ENCODE measurements at regions not wholly inside any gene's neighbourhood (a gene's known extent, or its start where the extent isn't known, plus 50 kb on each side); places are given as distances from the start of the nearest gene placed in this dataset.
"Not testable (repeated sequence)": the region's sequence is repeated elsewhere in the genome, so short reads cannot be mapped to it uniquely, and the experiment has no call there.

DNA sequence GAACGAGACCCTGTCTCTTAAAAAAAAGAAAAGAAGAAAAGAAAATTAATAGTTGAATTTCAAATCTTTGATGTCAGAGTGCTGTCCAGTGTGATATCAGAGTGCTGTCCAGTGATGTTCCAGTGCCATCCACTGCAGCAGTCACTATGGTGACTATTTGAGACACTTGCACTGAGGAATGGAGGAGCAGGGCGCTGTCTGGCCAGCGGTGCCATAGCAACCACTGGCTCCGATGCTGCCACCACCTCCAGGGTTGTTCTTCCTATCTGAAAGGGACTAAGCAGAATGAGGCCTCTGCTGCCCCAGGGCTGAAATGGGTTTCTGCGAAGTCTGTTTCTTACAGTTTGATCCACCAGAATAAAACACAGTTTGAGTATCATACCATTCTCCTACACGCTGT lies 272.9 kb downstream of the NUAK1 start:
- Histone ChIP-seq H3K27ac (ENCODE audit: low read length) (no peak overlapping the region), H3K36me3 (ENCODE audit: insufficient read depth, low read depth, low read length) (no peaks in the 10 kb centered on the region), H3K4me3 (ENCODE audit: low read length) (no peak overlapping the region), H3K27me3 (ENCODE audit: insufficient read depth, low read length) (no peaks in the 10 kb centered on the region), H3K9me3 (ENCODE audit: insufficient read depth, low read depth, low read length) (peaks cover 4% of the 10 kb centered on the region; the same call in 1 of the 2 replicates), H3K9ac (ENCODE audit: low read depth, low read length) (no peak overlapping the region), H3K4me1 (ENCODE audit: insufficient read depth, low read length) (no peaks in the 10 kb centered on the region; the same call in 1 of the 2 replicates)

DNA sequence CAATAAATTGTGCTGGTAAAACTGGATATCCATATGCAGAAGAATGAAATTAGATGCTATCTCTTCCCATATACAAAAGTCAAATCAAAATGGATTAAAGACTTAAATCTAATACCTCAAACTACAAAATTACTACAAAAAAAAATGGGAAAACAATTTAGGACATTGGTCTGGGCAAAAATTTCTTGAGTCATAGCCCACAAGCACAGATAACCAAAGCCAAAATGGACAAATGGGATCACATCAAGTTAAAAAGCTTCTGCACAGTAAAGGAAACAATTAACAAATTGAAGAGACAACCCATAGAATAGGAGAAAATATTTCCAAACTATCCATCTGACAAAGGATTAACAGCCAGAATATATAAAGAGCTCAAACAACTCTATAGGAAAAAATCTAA lies 264.6 kb downstream of the NUAK1 start:
- Histone ChIP-seq H3K36me3 (ENCODE audit: insufficient read depth, low read depth, low read length) (no peaks in the 10 kb centered on the region), H3K9me3 (ENCODE audit: insufficient read depth, low read depth, low read length) (no peaks in the 10 kb centered on the region), H3K4me1 (ENCODE audit: insufficient read depth, low read length) (no peaks in the 10 kb centered on the region), H3K4me3 (ENCODE audit: low read length) (no peak overlapping the region), H3K27me3 (ENCODE audit: insufficient read depth, low read length) (no peaks in the 10 kb centered on the region), H3K9ac (ENCODE audit: low read depth, low read length) (no peak overlapping the region), H3K27ac (ENCODE audit: low read length) (no peak overlapping the region)

DNA sequence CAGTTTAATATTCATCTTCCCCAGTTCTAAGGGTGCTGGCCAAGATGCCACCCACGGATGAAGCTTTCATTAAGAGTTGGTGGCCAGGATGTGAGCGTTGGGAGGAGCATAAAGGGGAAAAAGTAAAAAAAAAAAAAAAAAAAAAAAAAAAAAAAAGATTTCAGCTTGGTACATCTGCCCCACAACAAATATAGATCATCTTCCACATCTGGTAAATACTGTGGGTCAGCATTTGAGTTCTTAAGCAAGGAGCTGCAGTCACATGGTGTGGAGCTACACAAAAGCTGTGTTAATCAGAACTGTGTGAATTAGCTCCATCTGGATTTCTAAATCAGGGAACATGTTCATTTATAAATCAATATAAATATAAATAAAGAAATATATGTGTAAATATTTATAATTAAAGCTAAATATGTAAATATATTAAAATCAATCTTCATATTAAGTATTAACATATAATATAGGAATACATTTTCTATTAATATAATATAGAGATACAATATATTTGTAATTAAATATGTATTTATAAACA lies 262.3 kb downstream of the NUAK1 start:
- Histone ChIP-seq H3K4me3 (ENCODE audit: low read length) (no peak overlapping the region), H3K27ac (ENCODE audit: low read length) (no peak overlapping the region), H3K27me3 (ENCODE audit: insufficient read depth, low read length) (no peaks in the 10 kb centered on the region), H3K4me1 (ENCODE audit: insufficient read depth, low read length) (no peaks in the 10 kb centered on the region), H3K9me3 (ENCODE audit: insufficient read depth, low read depth, low read length) (no peaks in the 10 kb centered on the region), H3K9ac (ENCODE audit: low read depth, low read length) (no peak overlapping the region), H3K36me3 (ENCODE audit: insufficient read depth, low read depth, low read length) (no peaks in the 10 kb centered on the region)

DNA sequence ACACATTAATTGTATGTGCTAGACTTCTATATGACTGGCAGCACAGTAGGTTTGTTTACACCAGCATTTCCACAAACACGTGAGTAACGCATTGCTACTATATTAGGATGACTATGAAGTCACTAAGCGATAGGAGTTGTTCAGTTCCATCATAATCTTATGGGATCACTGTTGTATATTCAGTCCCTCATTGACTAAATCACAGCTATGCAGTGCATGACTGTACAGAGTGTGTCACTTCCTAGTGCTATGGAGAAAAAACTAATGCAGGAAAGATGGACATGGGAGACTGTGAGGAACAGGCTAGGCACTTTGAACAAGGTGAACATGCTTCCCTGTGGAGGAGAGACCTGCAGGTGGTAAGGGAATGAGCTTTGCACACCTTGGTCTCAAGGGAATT lies 259.8 kb downstream of the NUAK1 start:
- no peaks in the 10 kb centered on the region for H3K4me1 ChIP-seq (ENCODE audit: insufficient read depth, low read length)
- no peak overlapping the region for H3K9ac ChIP-seq (ENCODE audit: low read depth, low read length)
- H3K4me3 ChIP-seq (ENCODE audit: low read length): no peak overlapping the region
- H3K27ac ChIP-seq (ENCODE audit: low read length): no peak overlapping the region
- no peaks in the 10 kb centered on the region for H3K27me3 ChIP-seq (ENCODE audit: insufficient read depth, low read length)
- no peaks in the 10 kb centered on the region for H3K9me3 ChIP-seq (ENCODE audit: insufficient read depth, low read depth, low read length)
- H3K36me3 ChIP-seq (ENCODE audit: insufficient read depth, low read depth, low read length): no peaks in the 10 kb centered on the region

DNA sequence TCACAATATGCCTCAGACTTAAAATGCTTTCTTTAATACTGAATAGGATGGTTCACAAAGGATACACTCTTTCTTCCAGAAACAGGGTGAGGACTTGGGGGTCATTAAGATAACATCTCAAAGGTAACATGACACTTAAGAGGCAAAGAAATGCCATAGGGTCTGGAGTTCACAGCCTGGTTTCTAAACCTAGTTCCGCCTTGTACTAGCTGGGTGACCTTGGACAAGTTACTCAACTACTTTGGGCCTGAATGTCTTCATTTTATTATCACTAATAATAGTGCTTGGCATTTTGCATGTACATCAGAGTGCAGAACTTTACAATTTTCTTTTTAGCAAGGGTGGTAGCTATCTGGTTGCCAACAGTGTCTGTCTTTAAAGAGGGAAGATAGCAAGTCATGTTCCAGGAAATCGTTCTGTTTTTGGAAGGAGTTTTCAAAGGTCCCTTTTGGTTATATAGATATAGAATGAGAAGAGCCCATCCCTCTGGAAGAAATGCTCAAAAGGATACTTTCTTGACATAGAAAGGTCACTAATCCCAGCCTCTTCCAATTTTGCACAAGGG lies 257.8 kb downstream of the NUAK1 start:
- H3K36me3 ChIP-seq (ENCODE audit: insufficient read depth, low read depth, low read length): no peaks in the 10 kb centered on the region
- no peaks in the 10 kb centered on the region for H3K4me1 ChIP-seq (ENCODE audit: insufficient read depth, low read length)
- no peaks in the 10 kb centered on the region; the same call in 1 of the 2 replicates for H3K9me3 ChIP-seq (ENCODE audit: insufficient read depth, low read depth, low read length)
- H3K9ac ChIP-seq (ENCODE audit: low read depth, low read length): no peak overlapping the region
- no peak overlapping the region for H3K27ac ChIP-seq (ENCODE audit: low read length)
- H3K27me3 ChIP-seq (ENCODE audit: insufficient read depth, low read length): no peaks in the 10 kb centered on the region
- H3K4me3 ChIP-seq (ENCODE audit: low read length): no peak overlapping the region

DNA sequence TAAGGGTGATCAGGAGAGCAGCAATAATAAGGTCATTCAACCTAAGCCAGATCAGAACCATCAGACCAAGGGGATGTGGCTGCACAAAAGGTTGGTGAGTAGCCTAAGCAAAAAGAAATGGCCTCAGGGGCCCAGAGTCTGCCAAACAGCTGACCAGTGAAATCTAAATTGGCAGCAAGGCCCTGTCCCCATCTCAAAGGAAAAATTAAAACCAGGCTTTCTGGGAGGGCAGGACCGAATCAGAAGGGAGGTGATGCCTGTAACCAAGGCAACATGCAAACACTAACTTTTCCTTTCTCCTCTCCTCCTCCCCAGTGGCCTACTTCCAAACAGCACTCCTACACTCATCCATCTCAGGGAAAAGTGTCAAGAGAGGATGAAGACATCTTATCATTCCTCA lies 256.4 kb downstream of the NUAK1 start:
- Histone ChIP-seq H3K27me3 (ENCODE audit: insufficient read depth, low read length) (no peaks in the 10 kb centered on the region), H3K9me3 (ENCODE audit: insufficient read depth, low read depth, low read length) (no peaks in the 10 kb centered on the region; the same call in 1 of the 2 replicates), H3K4me1 (ENCODE audit: insufficient read depth, low read length) (no peaks in the 10 kb centered on the region), H3K27ac (ENCODE audit: low read length) (no peak overlapping the region), H3K4me3 (ENCODE audit: low read length) (no peak overlapping the region), H3K36me3 (ENCODE audit: insufficient read depth, low read depth, low read length) (no peaks in the 10 kb centered on the region), H3K9ac (ENCODE audit: low read depth, low read length) (no peak overlapping the region)

DNA sequence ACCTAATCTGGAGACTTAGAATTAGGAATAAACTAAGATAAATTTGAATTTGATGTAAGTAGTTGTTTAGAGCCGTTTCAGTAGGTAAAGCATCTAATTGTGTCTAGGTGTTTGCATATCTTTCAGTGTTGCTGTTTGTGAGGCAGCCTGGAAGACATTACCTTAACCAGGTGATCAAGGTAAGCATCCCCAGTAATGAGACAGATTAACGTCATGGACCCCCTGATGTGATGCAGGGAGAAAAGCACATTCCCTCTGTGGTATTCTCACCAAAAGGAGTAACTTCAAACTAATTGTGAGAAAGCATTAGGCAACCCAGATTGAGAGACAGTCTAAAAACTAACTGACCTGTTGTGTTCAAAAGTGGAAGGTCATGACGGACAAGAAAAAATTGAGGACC lies 251.6 kb downstream of the NUAK1 start:
- no peaks in the 10 kb centered on the region for H3K27me3 ChIP-seq (ENCODE audit: insufficient read depth, low read length)
- no peaks in the 10 kb centered on the region; the same call in 1 of the 2 replicates for H3K9me3 ChIP-seq (ENCODE audit: insufficient read depth, low read depth, low read length)

DNA sequence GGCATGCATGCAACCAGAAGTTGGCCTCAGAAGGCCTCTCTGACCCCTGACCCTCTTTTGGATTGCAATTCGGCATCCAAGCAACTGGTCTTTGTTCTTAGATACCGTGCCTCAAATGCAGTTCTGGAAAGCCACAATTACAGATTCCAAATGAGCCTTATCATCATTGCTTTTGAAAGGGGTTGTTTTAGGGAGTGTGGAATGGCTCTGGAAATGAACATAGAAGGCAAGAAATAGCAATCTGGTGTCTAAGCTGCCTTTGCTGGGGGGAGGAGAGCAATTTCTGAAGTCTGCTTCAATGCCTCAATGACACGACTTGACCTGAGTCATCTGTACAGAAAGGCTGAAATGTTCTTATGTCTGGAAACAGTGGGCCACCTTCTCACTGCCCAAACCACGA lies 250.1 kb downstream of the NUAK1 start:
- H3K27me3 ChIP-seq (ENCODE audit: insufficient read depth, low read length): no peaks in the 10 kb centered on the region

More for the DNA sequence above, 251.6 kb downstream of the NUAK1 start:
- Histone ChIP-seq H3K9ac (ENCODE audit: low read depth, low read length) (no peak overlapping the region), H3K27ac (ENCODE audit: low read length) (no peak overlapping the region), H3K4me1 (ENCODE audit: insufficient read depth, low read length) (no peaks in the 10 kb centered on the region), H3K36me3 (ENCODE audit: insufficient read depth, low read depth, low read length) (no peaks in the 10 kb centered on the region), H3K4me3 (ENCODE audit: low read length) (no peak overlapping the region)

DNA sequence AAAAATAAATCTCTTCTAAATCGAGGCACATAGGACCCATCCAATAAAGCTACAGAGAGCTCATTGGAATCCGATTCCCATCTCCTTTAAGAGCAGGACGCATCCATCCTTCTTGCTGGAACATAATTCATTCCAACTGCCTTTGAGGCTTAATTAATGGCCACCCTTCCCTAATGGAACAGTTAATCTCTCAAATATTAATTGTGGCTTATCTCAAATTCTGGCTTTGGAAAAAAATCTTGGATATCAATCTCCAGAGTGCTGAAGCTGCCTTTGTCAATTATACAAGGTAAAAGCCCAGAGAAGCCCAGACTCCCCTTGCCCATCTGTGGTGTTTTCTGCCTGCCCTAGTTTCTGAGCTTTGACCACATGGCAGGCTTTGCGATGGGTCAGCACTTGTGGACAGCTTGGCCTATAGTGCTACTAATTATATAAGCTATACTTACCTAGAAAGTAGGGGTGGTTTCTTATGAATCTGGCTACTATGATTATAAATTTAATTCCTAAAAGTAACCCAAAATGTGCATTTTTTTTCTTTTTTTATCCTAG lies 246.3 kb downstream of the NUAK1 start:
- no peak overlapping the region for H3K9ac ChIP-seq (ENCODE audit: low read depth, low read length)
- no peaks in the 10 kb centered on the region for H3K9me3 ChIP-seq (ENCODE audit: insufficient read depth, low read depth, low read length)

More for the DNA sequence above, 250.1 kb downstream of the NUAK1 start:
- Histone ChIP-seq H3K27ac (ENCODE audit: low read length) (no peak overlapping the region), H3K36me3 (ENCODE audit: insufficient read depth, low read depth, low read length) (no peaks in the 10 kb centered on the region), H3K9ac (ENCODE audit: low read depth, low read length) (no peak overlapping the region), H3K4me1 (ENCODE audit: insufficient read depth, low read length) (no peaks in the 10 kb centered on the region), H3K4me3 (ENCODE audit: low read length) (no peak overlapping the region), H3K9me3 (ENCODE audit: insufficient read depth, low read depth, low read length) (no peaks in the 10 kb centered on the region; the same call in 1 of the 2 replicates)

DNA sequence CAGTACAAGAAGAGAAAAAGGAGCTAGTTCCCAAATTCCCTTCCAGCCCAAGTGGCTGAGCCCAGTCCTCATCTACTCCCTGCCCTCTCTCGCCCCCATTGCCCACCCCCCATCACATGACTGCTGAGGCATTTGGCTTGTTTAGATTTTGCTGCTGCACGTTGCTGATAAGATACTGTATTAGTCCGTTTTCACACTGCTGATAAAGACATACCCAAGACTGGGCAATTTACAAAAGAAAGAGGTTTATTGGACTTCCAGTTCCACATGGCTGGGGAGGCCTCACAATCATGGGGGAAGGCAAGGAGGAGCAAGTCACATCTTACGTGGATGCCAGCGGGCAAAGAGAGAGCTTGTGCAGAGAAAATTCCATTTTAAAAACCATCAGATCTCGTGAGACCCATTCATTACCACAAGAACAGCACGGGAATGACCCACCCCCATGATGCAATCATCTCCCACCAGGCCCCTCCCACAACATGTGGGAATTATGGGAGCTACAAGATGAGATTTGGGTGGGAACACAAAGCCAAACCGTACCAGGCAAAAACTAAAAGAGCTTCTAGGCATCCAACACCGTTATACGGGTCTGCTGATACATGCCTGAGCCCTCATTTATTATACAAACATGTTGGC lies 243.4 kb downstream of the NUAK1 start:
- not testable (repeated sequence) for H3K27me3 ChIP-seq (ENCODE audit: insufficient read depth, low read length); H3K9me3 ChIP-seq (ENCODE audit: insufficient read depth, low read depth, low read length); H3K36me3 ChIP-seq (ENCODE audit: insufficient read depth, low read depth, low read length); H3K9ac ChIP-seq (ENCODE audit: low read depth, low read length); H3K4me3 ChIP-seq (ENCODE audit: low read length); H3K27ac ChIP-seq (ENCODE audit: low read length)
- H3K4me1 ChIP-seq (ENCODE audit: insufficient read depth, low read length): peaks cover 23% of the 10 kb centered on the region

More for the DNA sequence above, 246.3 kb downstream of the NUAK1 start:
- no peak overlapping the region for H3K27ac ChIP-seq (ENCODE audit: low read length)
- peaks cover 16% of the 10 kb centered on the region for H3K4me1 ChIP-seq (ENCODE audit: insufficient read depth, low read length)
- no peaks in the 10 kb centered on the region for H3K27me3 ChIP-seq (ENCODE audit: insufficient read depth, low read length)
- no peaks in the 10 kb centered on the region for H3K36me3 ChIP-seq (ENCODE audit: insufficient read depth, low read depth, low read length)
- H3K4me3 ChIP-seq (ENCODE audit: low read length): no peak overlapping the region

DNA sequence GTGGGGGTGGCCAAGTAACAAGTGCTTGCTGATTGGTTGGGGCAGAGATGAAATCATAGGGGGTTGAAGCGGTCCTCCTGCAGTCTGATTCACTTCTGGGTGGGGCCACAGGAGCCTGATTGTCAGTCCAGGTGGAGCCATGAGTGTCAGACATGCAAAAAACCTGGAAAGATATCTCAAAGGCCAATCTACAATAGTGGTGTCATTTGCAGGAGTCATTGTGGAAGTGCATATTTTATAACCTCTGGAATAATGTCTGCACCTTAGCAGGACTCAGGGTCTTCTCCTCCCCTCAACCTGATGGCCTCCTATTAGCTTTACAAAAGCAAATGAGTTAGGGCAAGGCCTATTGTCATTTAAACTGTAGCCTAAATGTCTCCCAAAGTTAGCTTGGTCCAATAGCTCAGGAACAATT lies 241.4 kb downstream of the NUAK1 start:
- H3K4me1 ChIP-seq (ENCODE audit: insufficient read depth, low read length): peaks cover 23% of the 10 kb centered on the region
- no peaks in the 10 kb centered on the region for H3K9me3 ChIP-seq (ENCODE audit: insufficient read depth, low read depth, low read length)
- H3K9ac ChIP-seq (ENCODE audit: low read depth, low read length): no peak overlapping the region
- H3K36me3 ChIP-seq (ENCODE audit: insufficient read depth, low read depth, low read length): no peaks in the 10 kb centered on the region
- no peak overlapping the region for H3K27ac ChIP-seq (ENCODE audit: low read length)
- H3K4me3 ChIP-seq (ENCODE audit: low read length): peak overlapping the region; percentile 22
- no peaks in the 10 kb centered on the region for H3K27me3 ChIP-seq (ENCODE audit: insufficient read depth, low read length)

DNA sequence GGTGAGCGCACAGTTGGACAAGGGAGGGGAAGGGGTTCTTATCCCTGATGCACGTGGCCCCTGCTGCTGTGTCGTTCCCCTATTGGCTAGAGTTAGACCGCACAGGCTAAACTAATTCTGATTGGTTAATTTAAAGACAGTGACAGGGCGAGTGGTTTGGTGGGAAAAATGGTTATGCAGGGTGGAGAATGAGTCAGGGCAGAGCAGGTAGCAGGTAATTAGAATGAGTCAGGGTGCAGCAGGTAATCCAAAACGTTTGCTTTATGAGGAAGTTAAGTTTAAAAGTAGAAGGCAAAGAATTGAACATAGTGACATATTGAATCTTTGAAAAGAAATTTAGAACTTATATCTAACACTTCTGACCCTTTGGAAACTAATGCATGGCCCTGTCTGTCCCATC lies 240.5 kb downstream of the NUAK1 start:
- H3K9ac ChIP-seq (ENCODE audit: low read depth, low read length); H3K27ac ChIP-seq (ENCODE audit: low read length); H3K9me3 ChIP-seq (ENCODE audit: insufficient read depth, low read depth, low read length); H3K36me3 ChIP-seq (ENCODE audit: insufficient read depth, low read depth, low read length); H3K4me3 ChIP-seq (ENCODE audit: low read length); H3K27me3 ChIP-seq (ENCODE audit: insufficient read depth, low read length): not testable (repeated sequence)
- peaks cover 23% of the 10 kb centered on the region for H3K4me1 ChIP-seq (ENCODE audit: insufficient read depth, low read length)
